ENCODE measurements at regions not wholly inside any gene's neighbourhood (a gene's known extent, or its start where the extent isn't known, plus 50 kb on each side); places are given as distances from the start of the nearest gene placed in this dataset.

- Histone ChIP-seq H4K20me1 (ENCODE audit: insufficient read depth, low read length) (no peaks in the 10 kb centered on the region), H3K27ac (ENCODE audit: low read length) (no peak overlapping the region), H3K27me3 (ENCODE audit: low read depth, low read length) (no peaks in the 10 kb centered on the region), H2AFZ (ENCODE audit: low read depth, low read length) (no peak overlapping the region), H3K9ac (ENCODE audit: low read length) (no peak overlapping the region), H3K9me3 (ENCODE audit: insufficient read depth, low read length) (no peaks in the 10 kb centered on the region), H3K79me2 (ENCODE audit: low read length) (no peaks in the 10 kb centered on the region), H3K36me3 (replicated peaks; ENCODE audit: low read depth, low read length) (no peaks in the 10 kb centered on the region), H3K4me1 (ENCODE audit: low read length) (no peaks in the 10 kb centered on the region), H3K4me3 (ENCODE audit: low read length) (no peak overlapping the region), H3K4me2 (ENCODE audit: low read length) (no peak overlapping the region)
- TF ChIP-seq EZH2phosphoT487 (IDR thresholded peaks at IDR 0.05; ENCODE audit: low read depth) = no peak
- no peak for TF ChIP-seq CTCF (IDR thresholded peaks at IDR 0.05; ENCODE audit: low read depth, low read length)
Observed at GRCh38 chr18:46378126-46378863, 274.1 kb downstream of the HAUS1 start.

- H4K20me1 ChIP-seq (ENCODE audit: insufficient read depth, low read length) = no peaks in the 10 kb centered on the region
- TF ChIP-seq CTCF (IDR thresholded peaks at IDR 0.05; ENCODE audit: low read depth, low read length) (no peak), EZH2phosphoT487 (IDR thresholded peaks at IDR 0.05; ENCODE audit: low read depth) (no peak)
- no peaks in the 10 kb centered on the region for H3K4me1 ChIP-seq (ENCODE audit: low read length)
- H3K9ac ChIP-seq (ENCODE audit: low read length) = no peak overlapping the region
- no peak overlapping the region for H3K4me2 ChIP-seq (ENCODE audit: low read length)
- no peaks in the 10 kb centered on the region for H3K79me2 ChIP-seq (ENCODE audit: low read length)
- no peaks in the 10 kb centered on the region for H3K9me3 ChIP-seq (ENCODE audit: insufficient read depth, low read length)
- no peak overlapping the region for H3K4me3 ChIP-seq (ENCODE audit: low read length)
- H3K27ac ChIP-seq (ENCODE audit: low read length) = no peak overlapping the region
- no peaks in the 10 kb centered on the region for H3K36me3 ChIP-seq (replicated peaks; ENCODE audit: low read depth, low read length)
- no peaks in the 10 kb centered on the region for H3K27me3 ChIP-seq (ENCODE audit: low read depth, low read length)
- no peak overlapping the region for H2AFZ ChIP-seq (ENCODE audit: low read depth, low read length)
Observed at GRCh38 chr18:46378864-46379207, 274.7 kb downstream of the HAUS1 start.

GRCh38 chr18:46379323-46379950 lies 275.3 kb downstream of the HAUS1 start:
- no peaks in the 10 kb centered on the region for H3K27me3 ChIP-seq (ENCODE audit: low read depth, low read length)
- no peaks in the 10 kb centered on the region for H4K20me1 ChIP-seq (ENCODE audit: insufficient read depth, low read length)
- no peak overlapping the region for H2AFZ ChIP-seq (ENCODE audit: low read depth, low read length)
- H3K9me3 ChIP-seq (ENCODE audit: insufficient read depth, low read length) = no peaks in the 10 kb centered on the region
- H3K79me2 ChIP-seq (ENCODE audit: low read length) = no peaks in the 10 kb centered on the region
- H3K4me1 ChIP-seq (ENCODE audit: low read length) = no peaks in the 10 kb centered on the region
- H3K27ac ChIP-seq (ENCODE audit: low read length) = no peak overlapping the region
- TF ChIP-seq CTCF (IDR thresholded peaks at IDR 0.05; ENCODE audit: low read depth, low read length) (no peak), EZH2phosphoT487 (IDR thresholded peaks at IDR 0.05; ENCODE audit: low read depth) (no peak)
- H3K9ac ChIP-seq (ENCODE audit: low read length) = no peak overlapping the region
- no peak overlapping the region for H3K4me2 ChIP-seq (ENCODE audit: low read length)
- no peak overlapping the region for H3K4me3 ChIP-seq (ENCODE audit: low read length)
- H3K36me3 ChIP-seq (replicated peaks; ENCODE audit: low read depth, low read length) = no peaks in the 10 kb centered on the region

GRCh38 chr18:46385124-46385523 lies 271.9 kb downstream of the LOXHD1 start:
- H3K4me3 ChIP-seq (ENCODE audit: low read length) = no peak overlapping the region
- peaks cover 12% of the 10 kb centered on the region; the same call in 1 of the 2 replicates for H3K27me3 ChIP-seq (ENCODE audit: low read depth, low read length)
- H3K9ac ChIP-seq (ENCODE audit: low read length) = no peak overlapping the region
- no peaks in the 10 kb centered on the region for H4K20me1 ChIP-seq (ENCODE audit: insufficient read depth, low read length)
- no peaks in the 10 kb centered on the region for H3K79me2 ChIP-seq (ENCODE audit: low read length)
- no peak overlapping the region for H2AFZ ChIP-seq (ENCODE audit: low read depth, low read length)
- no peaks in the 10 kb centered on the region for H3K9me3 ChIP-seq (ENCODE audit: insufficient read depth, low read length)
- H3K36me3 ChIP-seq (replicated peaks; ENCODE audit: low read depth, low read length) = no peaks in the 10 kb centered on the region
- H3K27ac ChIP-seq (ENCODE audit: low read length) = no peak overlapping the region
- no peaks in the 10 kb centered on the region for H3K4me1 ChIP-seq (ENCODE audit: low read length)
- no peak overlapping the region for H3K4me2 ChIP-seq (ENCODE audit: low read length)
- TF ChIP-seq CTCF (IDR thresholded peaks at IDR 0.05; ENCODE audit: low read depth, low read length) (no peak), EZH2phosphoT487 (IDR thresholded peaks at IDR 0.05; ENCODE audit: low read depth) (no peak)

All from OCI-LY3 (cell line).